GM06990 (cell line): ENCODE measurements at regions not wholly inside any gene's neighbourhood (a gene's known extent, or its start where the extent isn't known, plus 50 kb on each side); places are given as distances from the start of the nearest gene placed in this dataset.

Experiments
- DNase-seq: peaks from one replicate; pipeline ENCODE4 v3.0.0-alpha.2; 2011; ENCODE audit not compliant: insufficient read length; ENCODE audit errors: extremely low read depth
- H3K27me3 ChIP-seq: replicated peaks from 2 replicates; pipeline ENCODE4 v1.6.0; 2011; ENCODE audit warnings: low read length; ENCODE audit not compliant: control insufficient read depth, insufficient read depth
- H3K36me3 ChIP-seq: 2 replicates; pipeline ENCODE4 v1.5.1; 2011; ENCODE audit warnings: low read length; ENCODE audit not compliant: control insufficient read depth, insufficient read depth
- H3K4me3 ChIP-seq: replicated peaks from 2 replicates; pipeline ENCODE4 v1.5.1; 2011; ENCODE audit warnings: low read depth, mild to moderate bottlenecking, control low read depth, low read length
- TF ChIP-seq, protein P1 (sequence below): IDR thresholded peaks from 2 replicates; pipeline ENCODE4 v1.5.1; 2011; ENCODE audit warnings: low read length, control low read depth, mild to moderate bottlenecking, inconsistent platforms; ENCODE audit not compliant: insufficient read depth, poor library complexity, severe bottlenecking

DNA sequence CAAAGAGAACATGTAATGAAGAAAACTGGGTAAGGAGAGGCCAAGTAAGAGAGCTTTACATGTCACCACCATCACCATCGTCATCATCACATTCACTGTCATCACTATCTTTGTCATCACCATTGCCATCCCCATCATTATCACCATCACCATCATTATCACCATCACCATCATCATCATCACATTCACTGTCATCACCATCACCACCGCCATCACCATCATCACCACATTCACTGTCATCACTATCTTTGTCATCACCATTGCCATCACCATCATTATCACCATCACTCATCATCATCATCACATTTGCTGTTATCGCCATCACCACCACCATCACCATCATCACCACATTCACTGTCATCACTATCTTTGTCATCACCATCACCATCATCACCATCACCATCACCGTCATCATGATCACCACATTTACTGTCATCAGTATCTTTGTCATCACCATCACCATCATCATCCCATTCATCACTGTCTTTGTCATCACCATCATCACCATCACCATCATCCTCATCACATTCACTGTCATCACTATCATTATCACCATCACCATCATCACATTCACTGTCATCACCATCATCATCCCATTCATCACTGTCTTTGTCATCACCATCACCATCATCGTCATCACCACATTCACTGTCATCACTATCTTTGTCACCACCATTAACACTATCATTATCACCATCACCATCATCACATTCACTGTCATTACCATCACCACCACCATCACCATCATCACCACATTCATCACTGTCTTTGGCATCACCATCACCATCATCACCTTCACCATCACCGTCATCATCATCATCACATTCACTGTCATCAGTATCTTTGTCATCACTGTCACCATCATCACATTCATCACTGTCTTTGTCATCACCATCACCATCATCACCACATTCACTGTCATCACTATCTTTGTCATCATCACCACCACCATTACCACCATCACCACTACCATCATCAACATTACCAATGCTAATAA, 172.3 kb downstream of the ERMARD start:
- H3K36me3 ChIP-seq: no peaks in the 10 kb centered on the region

GRCh38 chr6:169921853-169922824, 170.7 kb downstream of the ERMARD start:
- DNase-seq: no peak
- no peaks in the 10 kb centered on the region for H3K36me3 ChIP-seq
- H3K27me3 ChIP-seq: no peaks in the 10 kb centered on the region
- TF ChIP-seq, protein P1, sequence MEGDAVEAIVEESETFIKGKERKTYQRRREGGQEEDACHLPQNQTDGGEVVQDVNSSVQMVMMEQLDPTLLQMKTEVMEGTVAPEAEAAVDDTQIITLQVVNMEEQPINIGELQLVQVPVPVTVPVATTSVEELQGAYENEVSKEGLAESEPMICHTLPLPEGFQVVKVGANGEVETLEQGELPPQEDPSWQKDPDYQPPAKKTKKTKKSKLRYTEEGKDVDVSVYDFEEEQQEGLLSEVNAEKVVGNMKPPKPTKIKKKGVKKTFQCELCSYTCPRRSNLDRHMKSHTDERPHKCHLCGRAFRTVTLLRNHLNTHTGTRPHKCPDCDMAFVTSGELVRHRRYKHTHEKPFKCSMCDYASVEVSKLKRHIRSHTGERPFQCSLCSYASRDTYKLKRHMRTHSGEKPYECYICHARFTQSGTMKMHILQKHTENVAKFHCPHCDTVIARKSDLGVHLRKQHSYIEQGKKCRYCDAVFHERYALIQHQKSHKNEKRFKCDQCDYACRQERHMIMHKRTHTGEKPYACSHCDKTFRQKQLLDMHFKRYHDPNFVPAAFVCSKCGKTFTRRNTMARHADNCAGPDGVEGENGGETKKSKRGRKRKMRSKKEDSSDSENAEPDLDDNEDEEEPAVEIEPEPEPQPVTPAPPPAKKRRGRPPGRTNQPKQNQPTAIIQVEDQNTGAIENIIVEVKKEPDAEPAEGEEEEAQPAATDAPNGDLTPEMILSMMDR: no peak
- H3K4me3 ChIP-seq: no peak overlapping the region

More for the DNA sequence above, 172.3 kb downstream of the ERMARD start:
- Histone ChIP-seq H3K27me3 (no peaks in the 10 kb centered on the region), H3K4me3 (no peak overlapping the region)
- no peak for DNase-seq
- TF ChIP-seq, protein P1: no peak

DNA sequence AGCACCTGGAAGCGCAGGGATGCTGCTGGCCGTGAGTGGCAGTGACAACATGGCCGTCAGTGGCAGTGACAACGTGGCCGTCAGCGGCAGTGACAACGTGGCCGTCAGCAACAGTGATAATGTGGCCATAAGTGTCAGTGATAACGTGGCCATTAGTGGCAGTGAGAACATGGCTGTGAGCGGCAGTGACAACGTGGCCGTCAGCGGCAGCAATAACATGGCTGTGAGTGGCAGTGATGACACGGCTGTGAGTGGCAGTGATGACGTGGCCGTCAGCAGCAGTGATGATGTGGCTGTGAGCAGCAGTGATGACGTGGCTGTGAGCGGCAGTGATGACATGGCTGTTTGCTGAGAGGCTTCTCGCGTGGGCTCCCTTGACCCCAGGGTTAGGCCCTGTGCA, 169.8 kb downstream of the ERMARD start:
- Histone ChIP-seq H3K27me3 (no peaks in the 10 kb centered on the region), H3K36me3 (no peaks in the 10 kb centered on the region), H3K4me3 (no peak overlapping the region)
- TF ChIP-seq, protein P1: no peak
- no peak for DNase-seq

DNA sequence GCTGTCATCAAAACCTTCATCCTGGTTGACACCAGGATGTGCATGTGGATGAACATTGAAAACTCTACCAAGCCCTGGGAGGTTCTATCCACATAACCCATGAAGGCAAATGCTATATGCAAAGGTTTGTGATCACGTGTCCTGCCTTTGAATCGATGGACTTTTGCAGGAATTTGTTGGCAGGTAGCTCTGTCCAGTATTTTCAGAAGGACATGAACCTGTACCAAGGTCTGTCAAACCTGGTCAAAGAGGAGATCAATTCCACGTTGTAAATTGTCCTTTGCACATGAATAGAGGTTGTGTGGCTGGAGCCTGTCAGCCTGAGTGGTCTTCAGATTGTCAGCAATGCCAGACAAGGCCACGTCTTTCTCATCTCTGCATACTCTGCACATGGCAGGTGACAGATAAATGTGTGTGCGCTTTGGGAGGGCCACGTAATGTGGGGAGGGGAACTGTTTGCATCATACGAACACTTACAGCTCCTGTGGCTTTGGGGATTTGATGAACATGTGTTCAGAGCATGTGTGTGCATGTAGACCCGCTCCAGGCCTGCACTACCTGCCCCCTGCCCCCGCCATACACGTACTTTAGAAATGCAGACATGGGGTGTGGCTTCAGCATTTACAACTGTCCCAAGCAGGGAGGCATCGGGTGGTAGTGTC, 169.1 kb downstream of the ERMARD start:
- Histone ChIP-seq H3K36me3 (no peaks in the 10 kb centered on the region), H3K27me3 (no peaks in the 10 kb centered on the region), H3K4me3 (no peak overlapping the region)
- no peak for DNase-seq
- TF ChIP-seq, protein P1: no peak

- H3K4me3 ChIP-seq: no peak overlapping the region
- no peak for DNase-seq
- TF ChIP-seq, protein P1: no peak
- no peaks in the 10 kb centered on the region for H3K27me3 ChIP-seq
- no peaks in the 10 kb centered on the region for H3K36me3 ChIP-seq
These were observed 167.6 kb downstream of the ERMARD start for GRCh38 chr6:169918954-169919549.
